Endothelial cell of umbilical vein (primary cell): ENCODE measurements at regions not wholly inside any gene's neighbourhood (a gene's known extent, or its start where the extent isn't known, plus 50 kb on each side); places are given as distances from the start of the nearest gene placed in this dataset.

Source experiments
- BruUV-seq: library from RNA; stranded (reverse); fragments of 400-500 nt; replicated peaks from 2 replicates; lab custom pipeline; 2021; lab: Mats Ljungman, UMichigan
- CTCF ChIA-PET: fragments of 300-600, 350-600 bp; sonication (Branson Sonifier 250); formaldehyde crosslinking; loops from one replicate; lab custom pipeline; 2021; ENCODE audit warnings: antibody characterized with exemption, inconsistent platforms; lab: Charles Lee
- POLR2A ChIA-PET: fragments of 300-600, 350-600 bp; sonication (Branson Sonifier 250); formaldehyde crosslinking; loops from one replicate; lab custom pipeline; 2021; ENCODE audit warnings: antibody characterized with exemption, inconsistent platforms; lab: Charles Lee
- DNase-seq: peaks from one replicate; pipeline ENCODE4 v3.0.0-alpha.2; 2011; ENCODE audit warnings: low read depth, low spot score
- FAIRE-seq: peaks from 2 replicates; lab custom pipeline; 2011; peaks lifted over from hg19 to GRCh38; lab: Jason Lieb, UNC
- H2AFZ ChIP-seq: 2 replicates; pipeline ENCODE4 v1.6.0; 2012; ENCODE audit warnings: low read depth, low read length, control low read depth, inconsistent platforms
- H3K27ac ChIP-seq: 2 replicates; pipeline ENCODE4 v1.5.1; 2011; ENCODE audit warnings: low read depth, mild to moderate bottlenecking, control low read depth, low read length, moderate library complexity; ENCODE audit not compliant: insufficient read depth
- H3K27me3 ChIP-seq, 2 experiments: 2 replicates each; pipeline versions ENCODE4 v1.6.0 to v1.6.1; 2011; ENCODE audit warnings: low read length in 2 of 2, mixed read lengths in 1 of 2; ENCODE audit not compliant: control insufficient read depth in 2 of 2, insufficient read depth in 2 of 2
- H3K36me3 ChIP-seq, 2 experiments: 2 replicates in 1 of 2; 3 replicates in 1 of 2; pipeline ENCODE4 v1.5.1; 2011; ENCODE audit warnings: low read length in 2 of 2, mild to moderate bottlenecking in 1 of 2, moderate library complexity in 1 of 2; ENCODE audit not compliant: control insufficient read depth in 2 of 2, insufficient read depth in 2 of 2; ENCODE audit errors: extremely low read depth in 1 of 2
- H3K4me1 ChIP-seq: 3 replicates; pipeline ENCODE4 v1.5.1; 2011; ENCODE audit warnings: mild to moderate bottlenecking, low read length; ENCODE audit not compliant: control insufficient read depth, insufficient read depth; ENCODE audit errors: extremely low read depth
- H3K4me2 ChIP-seq: 2 replicates; pipeline ENCODE4 v1.6.1; 2011; ENCODE audit warnings: low read length, control low read depth, mixed read lengths; ENCODE audit not compliant: insufficient read depth
- H3K4me3 ChIP-seq, 3 experiments: fragments of 200-600 bp in 1 of 3; sonication (generic), shearing (Covaris generic) in 1 of 3; replicated peaks in 1 of 3; 2 replicates each; pipeline ENCODE4 v1.5.1; 2011 to 2016; ENCODE audit warnings: control low read depth in 3 of 3, low read length in 3 of 3, mild to moderate bottlenecking in 2 of 3, inconsistent platforms in 1 of 3, low read depth in 1 of 3, moderate library complexity in 1 of 3; ENCODE audit not compliant: insufficient read depth in 1 of 3
- H3K79me2 ChIP-seq: 2 replicates; pipeline ENCODE4 v1.6.0; 2012; ENCODE audit warnings: low read length, inconsistent platforms; ENCODE audit not compliant: control insufficient read depth, insufficient read depth
- H3K9ac ChIP-seq: replicated peaks from 2 replicates; pipeline ENCODE3; 2011; ENCODE audit warnings: low read length, control low read depth; ENCODE audit not compliant: insufficient read depth; ENCODE audit errors: extremely low read depth
- H3K9me1 ChIP-seq: replicated peaks from 3 replicates; pipeline ENCODE4 v1.6.0; 2011; ENCODE audit warnings: mild to moderate bottlenecking, low read length; ENCODE audit not compliant: control insufficient read depth, insufficient read depth; ENCODE audit errors: extremely low read depth
- H3K9me3 ChIP-seq: replicated peaks from 2 replicates; pipeline ENCODE4 v1.5.1; 2012; ENCODE audit warnings: low read length, inconsistent platforms; ENCODE audit not compliant: control insufficient read depth, insufficient read depth
- H4K20me1 ChIP-seq: replicated peaks from 2 replicates; pipeline ENCODE3; 2011; ENCODE audit warnings: mild to moderate bottlenecking, low read length; ENCODE audit not compliant: control insufficient read depth, insufficient read depth; ENCODE audit errors: extremely low read depth
- CTCF ChIP-seq, 2 donors: IDR thresholded peaks; 1 replicate in 1 of 2; 2 replicates in 1 of 2; pipeline ENCODE4 v1.5.1; 2011; ENCODE audit warnings: low read length in 2 of 2, mild to moderate bottlenecking in 2 of 2, moderate library complexity in 2 of 2, control low read depth in 1 of 2, inconsistent platforms in 1 of 2, low read depth in 1 of 2; ENCODE audit not compliant: insufficient read depth in 1 of 2; ENCODE audit errors: extremely low read depth in 1 of 2
- EZH2 ChIP-seq: IDR thresholded peaks from 2 replicates; pipeline ENCODE4 v1.6.1; 2012; ENCODE audit warnings: borderline replicate concordance, low read depth, mild to moderate bottlenecking, moderate library complexity, low read length, inconsistent platforms; ENCODE audit not compliant: severe bottlenecking
- FOS ChIP-seq: IDR thresholded peaks from 2 replicates; pipeline ENCODE4 v1.6.1; 2011; ENCODE audit warnings: mild to moderate bottlenecking, low read length, moderate library complexity, borderline replicate concordance; ENCODE audit not compliant: insufficient read depth
- GATA2 ChIP-seq: IDR thresholded peaks from 2 replicates; pipeline ENCODE4 v1.7.0; 2011; ENCODE audit warnings: low read depth, mild to moderate bottlenecking, moderate library complexity, mixed read lengths, low read length; ENCODE audit not compliant: insufficient read length, insufficient read depth
- JUN ChIP-seq: IDR thresholded peaks from 2 replicates; pipeline ENCODE4 v1.6.1; 2011; ENCODE audit warnings: borderline replicate concordance, low read depth; ENCODE audit not compliant: insufficient read length, insufficient read depth
- MAX ChIP-seq: IDR thresholded peaks from 2 replicates; pipeline ENCODE4 v1.6.1; 2011; ENCODE audit not compliant: insufficient read depth, insufficient read length
- MYC ChIP-seq: IDR thresholded peaks from one replicate; pipeline ENCODE4 v1.6.1; 2011; ENCODE audit warnings: mild to moderate bottlenecking, low read depth, low read length
- POLR2A ChIP-seq: IDR thresholded peaks from 2 replicates; pipeline ENCODE4 v1.6.1; 2012; ENCODE audit warnings: low read depth, mild to moderate bottlenecking, control low read depth, low read length
- POLR2AphosphoS5 ChIP-seq: IDR thresholded peaks from 2 replicates; pipeline ENCODE4 v1.6.1; 2012; ENCODE audit warnings: low read depth, mild to moderate bottlenecking, control low read depth, low read length, moderate library complexity; ENCODE audit not compliant: insufficient read depth
- dilution Hi-C: fragments of 300-500 bp; cut with MboI; formaldehyde crosslinking; loops from one replicate; pipeline ENCODE4 v1.15.0; 2019; ENCODE audit warnings: low sequenced_read_pairs; ENCODE audit not compliant: extremely low pct_ligation_motif_present
- intact Hi-C: fragments of 100-400 bp; cut with micrococcal nuclease; formaldehyde crosslinking; loops from one replicate; pipeline ENCODE4 v1.10.0; 2022

GRCh38 chr18:56186319-56186718, 452.1 kb downstream of the TXNL1 start:
- H3K79me2 ChIP-seq = no peaks in the 10 kb centered on the region
- ChIA-PET POLR2A (no interaction called here), CTCF (no interaction called here)
- no peaks in the 10 kb centered on the region for H3K36me3 ChIP-seq
- dilution Hi-C loops = no loop called here
- intact Hi-C loops = no loop called here
- H3K27ac ChIP-seq = no peak overlapping the region
- no peak overlapping the region for H3K4me3 ChIP-seq
- DNase-seq = no peak
- H3K27me3 ChIP-seq = no peaks in the 10 kb centered on the region
- H3K9ac ChIP-seq = no peak overlapping the region
- no peak for TF ChIP-seq POLR2A
- no peak for TF ChIP-seq JUN
- no peak for TF ChIP-seq EZH2
- no peak for TF ChIP-seq GATA2
- TF ChIP-seq CTCF (IDR thresholded peaks at IDR 0.05; ENCODE audit: extremely low read depth in 1 of 2, insufficient read depth in 1 of 2, low read depth in 1 of 2, low read length in 2 of 2) = no peak
- TF ChIP-seq FOS = no peak
- H2AFZ ChIP-seq = no peak overlapping the region
- H4K20me1 ChIP-seq = no peaks in the 10 kb centered on the region
- no peaks in the 10 kb centered on the region for H3K9me3 ChIP-seq
- H3K4me2 ChIP-seq = no peak overlapping the region
- FAIRE-seq = no peak
- BruUV-seq = no TSS peak
- no peaks in the 10 kb centered on the region for H3K9me1 ChIP-seq
- no peaks in the 10 kb centered on the region for H3K4me1 ChIP-seq

GRCh38 chr18:56185126-56185525, 453.3 kb downstream of the TXNL1 start:
- no peak for FAIRE-seq

More at GRCh38 chr18:56185126-56185525, 453.3 kb downstream of the TXNL1 start:
- BruUV-seq = no TSS peak
- Histone ChIP-seq H3K4me2 (no peak overlapping the region), H3K36me3 (no peaks in the 10 kb centered on the region), H3K27me3 (no peaks in the 10 kb centered on the region), H3K4me1 (no peaks in the 10 kb centered on the region), H4K20me1 (no peaks in the 10 kb centered on the region), H3K9ac (no peak overlapping the region), H3K79me2 (no peaks in the 10 kb centered on the region), H3K9me3 (no peaks in the 10 kb centered on the region), H3K4me3 (no peak overlapping the region), H3K27ac (no peak overlapping the region), H2AFZ (no peak overlapping the region), H3K9me1 (no peaks in the 10 kb centered on the region)
- TF ChIP-seq POLR2A (no peak), GATA2 (no peak), POLR2AphosphoS5 (no peak), MYC (no peak), EZH2 (no peak), FOS (no peak), CTCF (IDR thresholded peaks at IDR 0.05; ENCODE audit: extremely low read depth in 1 of 2, insufficient read depth in 1 of 2, low read depth in 1 of 2, low read length in 2 of 2) (no peak), JUN (no peak), MAX (no peak)
- ChIA-PET POLR2A (no interaction called here), CTCF (no interaction called here)
- DNase-seq = no peak
- intact Hi-C loops = no loop called here
- dilution Hi-C loops = no loop called here
